ENCODE measurements at regions not wholly inside any gene's neighbourhood (a gene's known extent, or its start where the extent isn't known, plus 50 kb on each side); places are given as distances from the start of the nearest gene placed in this dataset.
"Not testable (repeated sequence)": the region's sequence is repeated elsewhere in the genome, so short reads cannot be mapped to it uniquely, and the experiment has no call there.

- H3K4me1 ChIP-seq (ENCODE audit: control insufficient read depth in 2 of 2, insufficient read depth in 2 of 2, low read length in 2 of 2); CTCF ChIA-PET; intact Hi-C loops (cut with micrococcal nuclease); H3K27me3 Mint-ChIP-seq; H3K4me2 ChIP-seq (replicated peaks; ENCODE audit: low read depth, low read length, poor library complexity, severe bottlenecking); H3K4me1 Mint-ChIP-seq; H3K27ac ChIP-seq (ENCODE audit: low read length in 2 of 2); H3K9me3 Mint-ChIP-seq (ENCODE audit: insufficient read depth); POLR2A ChIA-PET; H3K9me3 ChIP-seq (ENCODE audit: control extremely low read depth in 1 of 3, control insufficient read depth in 2 of 3, insufficient read depth in 1 of 3, low read length in 2 of 3); H4K20me1 ChIP-seq (ENCODE audit: control insufficient read depth, insufficient read depth, low read length, poor library complexity, severe bottlenecking); ATAC-seq (ENCODE audit: low read depth); H3K9ac ChIP-seq (ENCODE audit: low read length); H3K36me3 ChIP-seq (replicated peaks in 1 of 2; ENCODE audit: control extremely low read depth in 1 of 2, control insufficient read depth in 1 of 2, extremely low read depth in 1 of 2, insufficient read depth in 2 of 2, low read length in 1 of 2); H3K79me2 ChIP-seq (ENCODE audit: control insufficient read depth, insufficient read depth, low read length); H3K4me3 ChIP-seq (ENCODE audit: control extremely low read depth in 1 of 5, extremely low read depth in 1 of 5, insufficient read depth in 1 of 5, low read depth in 2 of 5, low read length in 4 of 5); H3K27me3 ChIP-seq (replicated peaks in 1 of 4; ENCODE audit: control extremely low read depth in 1 of 4, control insufficient read depth in 3 of 4, insufficient read depth in 4 of 4, low read length in 3 of 4); H3K27ac Mint-ChIP-seq; H2AFZ ChIP-seq (ENCODE audit: insufficient read depth, low read depth, low read length, poor library complexity, severe bottlenecking); H3K4me3 Mint-ChIP-seq; DNase-seq: not testable (repeated sequence)
Measured at GRCh38 chr17:20379251-20379650, 88.1 kb downstream of the LGALS9B start.

- H2AFZ ChIP-seq (ENCODE audit: insufficient read depth, low read depth, low read length, poor library complexity, severe bottlenecking); H3K9ac ChIP-seq (ENCODE audit: low read length); ATAC-seq (ENCODE audit: low read depth); H3K36me3 ChIP-seq (replicated peaks in 1 of 2; ENCODE audit: control extremely low read depth in 1 of 2, control insufficient read depth in 1 of 2, extremely low read depth in 1 of 2, insufficient read depth in 2 of 2, low read length in 1 of 2); H3K27ac Mint-ChIP-seq; H4K20me1 ChIP-seq (ENCODE audit: control insufficient read depth, insufficient read depth, low read length, poor library complexity, severe bottlenecking); intact Hi-C loops (cut with micrococcal nuclease); H3K9me3 Mint-ChIP-seq (ENCODE audit: insufficient read depth); H3K4me1 ChIP-seq (ENCODE audit: control insufficient read depth in 2 of 2, insufficient read depth in 2 of 2, low read length in 2 of 2); H3K79me2 ChIP-seq (ENCODE audit: control insufficient read depth, insufficient read depth, low read length); H3K4me3 ChIP-seq (ENCODE audit: control extremely low read depth in 1 of 5, extremely low read depth in 1 of 5, insufficient read depth in 1 of 5, low read depth in 2 of 5, low read length in 4 of 5); H3K27me3 Mint-ChIP-seq; H3K27ac ChIP-seq (ENCODE audit: low read length in 2 of 2); H3K9me3 ChIP-seq (ENCODE audit: control extremely low read depth in 1 of 3, control insufficient read depth in 2 of 3, insufficient read depth in 1 of 3, low read length in 2 of 3); H3K4me2 ChIP-seq (replicated peaks; ENCODE audit: low read depth, low read length, poor library complexity, severe bottlenecking); DNase-seq; H3K4me3 Mint-ChIP-seq; H3K27me3 ChIP-seq (replicated peaks in 1 of 4; ENCODE audit: control extremely low read depth in 1 of 4, control insufficient read depth in 3 of 4, insufficient read depth in 4 of 4, low read length in 3 of 4); CTCF ChIA-PET; H3K4me1 Mint-ChIP-seq: not testable (repeated sequence)
- POLR2A ChIA-PET: interaction anchor here (0.7 kb wide), 1 partner anchor 353 kb away, joined by 3 read pairs; no protein-coding TSS in a partner anchor
- no CpG with 5 or more reads among the region's 23 CpGs for WGBS (ENCODE audit: insufficient coverage)
Measured at GRCh38 chr17:20376642-20377041, 90.7 kb downstream of the LGALS9B start.

GRCh38 chr17:20375745-20376144 is 91.6 kb downstream of the LGALS9B start:
- 98% methylated on average over 7 of the region's 13 CpGs for WGBS (ENCODE audit: insufficient coverage)
- H3K4me1 Mint-ChIP-seq; H3K4me3 Mint-ChIP-seq; DNase-seq; H3K4me3 ChIP-seq (ENCODE audit: control extremely low read depth in 1 of 5, extremely low read depth in 1 of 5, insufficient read depth in 1 of 5, low read depth in 2 of 5, low read length in 4 of 5); H3K4me2 ChIP-seq (replicated peaks; ENCODE audit: low read depth, low read length, poor library complexity, severe bottlenecking); H3K9me3 ChIP-seq (ENCODE audit: control extremely low read depth in 1 of 3, control insufficient read depth in 2 of 3, insufficient read depth in 1 of 3, low read length in 2 of 3); H4K20me1 ChIP-seq (ENCODE audit: control insufficient read depth, insufficient read depth, low read length, poor library complexity, severe bottlenecking); H3K27me3 Mint-ChIP-seq; POLR2A ChIA-PET; intact Hi-C loops (cut with micrococcal nuclease); H3K9ac ChIP-seq (ENCODE audit: low read length); H3K4me1 ChIP-seq (ENCODE audit: control insufficient read depth in 2 of 2, insufficient read depth in 2 of 2, low read length in 2 of 2); ATAC-seq (ENCODE audit: low read depth); H3K27ac ChIP-seq (ENCODE audit: low read length in 2 of 2); H2AFZ ChIP-seq (ENCODE audit: insufficient read depth, low read depth, low read length, poor library complexity, severe bottlenecking); H3K79me2 ChIP-seq (ENCODE audit: control insufficient read depth, insufficient read depth, low read length); H3K9me3 Mint-ChIP-seq (ENCODE audit: insufficient read depth); H3K27ac Mint-ChIP-seq; CTCF ChIA-PET; H3K27me3 ChIP-seq (replicated peaks in 1 of 4; ENCODE audit: control extremely low read depth in 1 of 4, control insufficient read depth in 3 of 4, insufficient read depth in 4 of 4, low read length in 3 of 4); H3K36me3 ChIP-seq (replicated peaks in 1 of 2; ENCODE audit: control extremely low read depth in 1 of 2, control insufficient read depth in 1 of 2, extremely low read depth in 1 of 2, insufficient read depth in 2 of 2, low read length in 1 of 2): not testable (repeated sequence)
